Omental fat pad (tissue), 3 donors: ENCODE measurements at regions not wholly inside any gene's neighbourhood (a gene's known extent, or its start where the extent isn't known, plus 50 kb on each side); places are given as distances from the start of the nearest gene placed in this dataset.

Source experiments
- ATAC-seq: fragments of 150-250 bp; one replicate; pipeline ENCODE4 v1.9.1; 2016; ENCODE audit warnings: mild to moderate bottlenecking, moderate library complexity; ENCODE audit not compliant: low FRiP score
- DNase-seq: peaks from one replicate; pipeline ENCODE4 v3.0.0-alpha.2; 2019; ENCODE audit warnings: low spot score
- TF ChIP-seq, protein P1 (sequence below), 3 donors: fragments of 450-650 bp; IDR thresholded peaks; one replicate each; pipeline ENCODE4 v1.5.1; 2016 to 2017; ENCODE audit warnings: antibody characterized with exemption in 3 of 3, mild to moderate bottlenecking in 3 of 3, moderate library complexity in 2 of 3

DNA sequence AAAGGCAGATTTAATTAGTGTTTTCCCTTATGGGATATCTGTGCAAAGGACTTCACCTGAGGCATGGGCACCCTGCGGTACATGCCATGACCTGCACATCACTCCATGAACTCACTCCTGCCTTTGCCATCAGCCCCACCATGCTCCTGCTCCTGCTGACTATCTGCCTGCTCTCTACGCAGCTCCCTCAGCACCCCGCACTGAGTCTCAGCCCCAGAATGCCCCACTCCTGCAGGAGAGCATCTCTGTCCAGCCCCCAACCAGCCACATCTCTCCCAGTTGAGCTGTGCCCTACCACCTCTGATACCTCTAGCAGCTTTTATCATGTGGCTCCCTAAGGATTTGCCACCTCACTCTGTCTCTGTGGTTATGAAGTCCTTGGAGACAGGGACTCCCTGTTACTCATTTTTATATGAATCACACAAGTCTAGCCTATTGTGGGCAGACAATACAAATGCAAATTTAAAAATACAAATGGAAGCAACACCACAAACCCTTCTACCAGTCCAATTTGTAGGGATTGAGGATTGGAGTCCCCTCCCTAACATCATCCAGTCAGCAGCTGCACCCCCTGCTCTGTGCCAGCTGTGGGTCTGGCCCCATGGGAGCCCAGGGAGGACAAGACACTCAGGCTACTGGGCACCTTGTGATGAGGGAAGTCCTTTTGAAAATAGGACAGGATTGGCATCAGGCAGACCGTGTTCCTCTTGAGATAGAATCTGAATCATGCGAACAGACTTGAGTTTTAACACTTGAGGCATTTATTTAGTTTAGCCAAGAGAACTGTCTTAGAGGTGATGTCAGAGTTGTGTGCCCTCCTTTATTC is 689.6 kb upstream of the HS6ST1 start:
- TF ChIP-seq, protein P1, sequence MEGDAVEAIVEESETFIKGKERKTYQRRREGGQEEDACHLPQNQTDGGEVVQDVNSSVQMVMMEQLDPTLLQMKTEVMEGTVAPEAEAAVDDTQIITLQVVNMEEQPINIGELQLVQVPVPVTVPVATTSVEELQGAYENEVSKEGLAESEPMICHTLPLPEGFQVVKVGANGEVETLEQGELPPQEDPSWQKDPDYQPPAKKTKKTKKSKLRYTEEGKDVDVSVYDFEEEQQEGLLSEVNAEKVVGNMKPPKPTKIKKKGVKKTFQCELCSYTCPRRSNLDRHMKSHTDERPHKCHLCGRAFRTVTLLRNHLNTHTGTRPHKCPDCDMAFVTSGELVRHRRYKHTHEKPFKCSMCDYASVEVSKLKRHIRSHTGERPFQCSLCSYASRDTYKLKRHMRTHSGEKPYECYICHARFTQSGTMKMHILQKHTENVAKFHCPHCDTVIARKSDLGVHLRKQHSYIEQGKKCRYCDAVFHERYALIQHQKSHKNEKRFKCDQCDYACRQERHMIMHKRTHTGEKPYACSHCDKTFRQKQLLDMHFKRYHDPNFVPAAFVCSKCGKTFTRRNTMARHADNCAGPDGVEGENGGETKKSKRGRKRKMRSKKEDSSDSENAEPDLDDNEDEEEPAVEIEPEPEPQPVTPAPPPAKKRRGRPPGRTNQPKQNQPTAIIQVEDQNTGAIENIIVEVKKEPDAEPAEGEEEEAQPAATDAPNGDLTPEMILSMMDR (IDR thresholded peaks at IDR 0.05): no peak
- DNase-seq: no peak

DNA sequence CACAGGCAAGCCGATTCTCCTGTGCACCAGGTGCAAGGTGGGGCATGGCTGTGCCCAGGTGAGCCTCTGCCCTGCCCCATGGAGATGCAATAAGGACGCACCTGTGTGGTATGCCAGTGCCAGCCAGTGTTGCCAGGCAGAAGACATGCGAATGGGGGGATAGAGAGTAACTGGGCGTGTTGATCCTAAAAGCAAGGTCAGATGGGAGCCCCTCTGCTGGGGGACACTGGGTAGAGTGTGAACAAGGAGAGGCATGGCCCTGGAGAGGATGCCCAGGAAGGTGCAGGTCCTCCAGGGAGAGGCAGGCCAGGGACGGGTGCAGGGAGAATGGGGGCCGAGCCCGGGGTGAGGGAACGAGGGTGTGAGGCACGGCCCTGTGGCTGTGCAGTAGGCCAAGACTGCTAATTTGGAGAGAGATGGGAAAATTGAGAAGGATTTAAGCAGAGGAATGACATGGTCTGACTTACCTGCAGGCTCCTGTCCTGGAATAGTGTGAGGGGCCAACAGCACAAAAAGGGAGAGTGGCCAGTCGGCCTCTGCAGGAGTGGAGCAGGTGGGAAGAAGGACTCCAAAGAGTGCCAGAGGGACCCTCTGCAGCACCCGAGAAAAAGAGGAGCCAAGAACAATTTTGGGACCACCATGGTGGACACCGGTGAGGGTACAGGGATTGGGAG is 690.4 kb upstream of the HS6ST1 start:
- ATAC-seq: no peak
- no peak for DNase-seq

More for the DNA sequence above, 689.6 kb upstream of the HS6ST1 start:
- no peak for ATAC-seq

DNA sequence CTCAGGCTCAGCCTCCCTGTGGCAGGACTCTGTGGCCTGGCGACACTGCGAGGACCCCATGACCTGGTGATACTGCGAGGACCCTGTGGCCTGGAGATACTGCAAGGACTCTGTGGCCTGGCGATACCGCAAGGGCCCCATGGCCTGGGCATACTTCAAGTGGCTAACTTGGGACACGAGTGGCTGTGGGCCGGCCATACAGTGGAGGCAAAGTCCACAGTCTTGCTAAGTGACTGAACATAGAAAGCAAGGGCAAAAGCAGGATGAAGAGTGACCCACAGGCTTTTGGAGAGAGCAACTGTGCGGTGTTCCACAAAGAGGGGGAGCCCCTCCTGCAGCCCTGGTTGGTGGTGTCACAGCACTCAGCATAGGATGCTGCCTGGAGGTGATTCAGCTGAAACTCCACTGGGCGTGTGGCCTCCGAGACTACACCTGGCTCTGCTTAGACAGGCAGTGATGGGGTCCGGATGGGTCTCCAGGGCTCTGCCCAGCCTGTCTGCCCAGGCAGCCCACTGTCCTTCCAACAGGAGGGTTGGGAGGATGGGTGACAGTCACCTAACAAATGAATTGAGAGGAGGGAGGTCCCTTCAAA is 691.0 kb upstream of the HS6ST1 start:
- DNase-seq: no peak
- TF ChIP-seq, protein P1 (IDR thresholded peaks at IDR 0.05): no peak
- ATAC-seq: no peak

More for the DNA sequence above, 690.4 kb upstream of the HS6ST1 start:
- TF ChIP-seq, protein P1 (IDR thresholded peaks at IDR 0.05): no peak

DNA sequence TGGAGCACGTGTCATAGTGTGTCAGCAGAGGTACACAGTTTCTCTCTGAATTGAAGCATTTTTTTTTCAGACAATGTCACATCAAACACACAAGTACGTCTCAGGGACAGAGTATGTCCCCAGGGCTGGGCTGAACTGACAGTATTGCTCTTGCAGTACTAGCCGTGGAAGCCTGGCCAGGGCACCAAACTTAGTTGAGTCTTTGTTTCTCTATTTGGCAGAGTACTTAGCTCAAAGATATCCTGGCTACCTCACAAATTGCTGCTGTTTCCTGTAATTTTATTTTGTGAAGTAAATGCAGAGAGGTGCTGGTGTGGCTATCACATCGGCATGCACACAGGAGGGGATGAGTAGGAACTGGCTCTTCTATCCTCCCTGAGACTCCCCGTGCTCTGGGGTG is 691.6 kb upstream of the HS6ST1 start:
- DNase-seq (no peak), ATAC-seq (no peak)
- TF ChIP-seq, protein P1 (IDR thresholded peaks at IDR 0.05): no peak

DNA sequence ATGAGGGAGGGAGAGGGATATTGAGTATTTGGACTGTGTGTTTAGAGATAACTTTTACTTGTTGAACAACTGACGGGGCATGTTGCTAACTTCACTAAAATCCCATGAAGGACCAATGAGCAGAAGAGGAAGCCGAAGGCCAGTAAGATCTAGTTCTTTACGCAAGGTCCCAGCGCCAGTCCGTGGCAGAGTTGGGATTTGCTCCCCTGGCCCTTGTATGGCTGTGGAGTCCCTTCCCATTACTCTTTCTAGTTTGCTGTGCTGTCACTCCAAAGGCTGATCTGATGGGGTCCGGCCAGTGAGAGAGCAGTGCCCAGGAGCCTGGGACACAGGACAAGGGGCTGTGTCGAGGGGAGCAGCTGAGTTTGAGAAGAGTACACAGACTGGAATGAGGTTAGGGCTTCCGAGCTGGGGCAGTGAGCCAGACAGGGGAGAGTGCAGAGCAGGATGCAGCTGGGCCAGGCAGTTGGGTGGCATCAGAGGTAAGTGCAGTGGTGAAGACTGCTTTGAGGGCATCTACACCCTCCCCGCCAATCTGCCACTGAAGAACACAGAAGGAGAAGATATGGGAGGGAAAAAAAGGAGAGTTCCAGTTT is 692.9 kb upstream of the HS6ST1 start:
- no peak for ATAC-seq
- TF ChIP-seq, protein P1 (IDR thresholded peaks at IDR 0.05): no peak
- DNase-seq: no peak

DNA sequence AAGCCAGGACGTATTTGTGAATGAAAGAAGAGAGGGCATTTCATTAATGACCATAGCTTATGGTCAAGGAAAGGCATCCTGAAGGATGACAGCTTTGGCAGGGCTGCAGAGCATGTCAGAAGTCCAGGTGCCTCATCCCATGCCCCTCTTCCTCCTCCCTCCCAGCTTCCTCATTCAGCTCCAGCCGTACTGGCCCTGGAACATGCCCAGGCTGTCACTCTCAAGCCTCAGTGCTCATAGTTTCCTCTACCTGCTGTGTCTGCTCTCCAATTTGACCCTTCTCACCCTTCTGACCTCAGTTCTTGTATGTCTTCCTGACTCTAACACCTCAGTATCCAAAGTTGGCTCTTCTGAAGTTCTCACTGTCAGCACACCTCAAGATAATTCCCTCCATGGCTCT is 695.8 kb upstream of the HS6ST1 start:
- TF ChIP-seq, protein P1 (IDR thresholded peaks at IDR 0.05): no peak
- ATAC-seq (no peak), DNase-seq (no peak)
